Testis (tissue), 2 donors: ENCODE measurements at regions not wholly inside any gene's neighbourhood (a gene's known extent, or its start where the extent isn't known, plus 50 kb on each side); places are given as distances from the start of the nearest gene placed in this dataset.

Experiments
- POLR2A ChIP-seq: fragments of 450-650 bp; IDR thresholded peaks from one replicate; pipeline ENCODE4 v1.6.1; 2017; ENCODE audit warnings: antibody characterized with exemption, mild to moderate bottlenecking, moderate library complexity
- TF ChIP-seq, protein P1 (sequence below), 3 experiments: fragments of 450-650 bp in 2 of 3; fragments of 200-600 bp in 1 of 3; sonication (generic) in 1 of 3; IDR thresholded peaks; one replicate each; pipeline ENCODE4 v1.5.1; 2016 to 2019; ENCODE audit warnings: antibody characterized with exemption in 3 of 3, mild to moderate bottlenecking in 2 of 3, moderate library complexity in 1 of 3

DNA sequence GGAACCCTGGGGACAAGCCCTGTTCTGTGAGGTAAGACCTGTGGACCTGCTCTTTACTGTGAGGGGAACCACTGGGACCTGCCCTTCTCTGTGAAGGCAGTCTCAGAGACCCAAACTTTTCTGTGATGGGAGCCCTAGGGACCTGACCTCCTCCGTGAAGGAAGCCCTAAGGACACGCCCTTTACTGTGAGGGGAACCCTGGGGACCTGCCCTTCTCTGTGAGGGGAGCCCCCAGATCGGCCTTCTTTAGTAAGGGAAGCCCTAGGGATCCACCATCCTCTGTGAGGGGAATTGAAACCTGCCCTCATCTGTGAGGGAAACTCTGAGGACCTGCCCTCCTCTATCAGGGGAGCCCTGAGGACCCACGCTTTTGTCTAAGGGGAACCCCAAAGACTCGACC lies 343.5 kb downstream of the UQCRFS1 start:
- no peak for TF ChIP-seq POLR2A
- TF ChIP-seq, protein P1, sequence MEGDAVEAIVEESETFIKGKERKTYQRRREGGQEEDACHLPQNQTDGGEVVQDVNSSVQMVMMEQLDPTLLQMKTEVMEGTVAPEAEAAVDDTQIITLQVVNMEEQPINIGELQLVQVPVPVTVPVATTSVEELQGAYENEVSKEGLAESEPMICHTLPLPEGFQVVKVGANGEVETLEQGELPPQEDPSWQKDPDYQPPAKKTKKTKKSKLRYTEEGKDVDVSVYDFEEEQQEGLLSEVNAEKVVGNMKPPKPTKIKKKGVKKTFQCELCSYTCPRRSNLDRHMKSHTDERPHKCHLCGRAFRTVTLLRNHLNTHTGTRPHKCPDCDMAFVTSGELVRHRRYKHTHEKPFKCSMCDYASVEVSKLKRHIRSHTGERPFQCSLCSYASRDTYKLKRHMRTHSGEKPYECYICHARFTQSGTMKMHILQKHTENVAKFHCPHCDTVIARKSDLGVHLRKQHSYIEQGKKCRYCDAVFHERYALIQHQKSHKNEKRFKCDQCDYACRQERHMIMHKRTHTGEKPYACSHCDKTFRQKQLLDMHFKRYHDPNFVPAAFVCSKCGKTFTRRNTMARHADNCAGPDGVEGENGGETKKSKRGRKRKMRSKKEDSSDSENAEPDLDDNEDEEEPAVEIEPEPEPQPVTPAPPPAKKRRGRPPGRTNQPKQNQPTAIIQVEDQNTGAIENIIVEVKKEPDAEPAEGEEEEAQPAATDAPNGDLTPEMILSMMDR (IDR thresholded peaks at IDR 0.05), result no peak
